ENCODE measurements at regions not wholly inside any gene's neighbourhood (a gene's known extent, or its start where the extent isn't known, plus 50 kb on each side); places are given as distances from the start of the nearest gene placed in this dataset.
A peak's percentile ranks its signal among the peaks of the same experiment; 100 is the strongest.

- intact Hi-C loops (cut with DNase I; ENCODE audit: low total_unique reads), result no loop called here
- TF ChIP-seq CTCF (IDR thresholded peaks at IDR 0.05) (no peak), POLR2A (IDR thresholded peaks at IDR 0.05) (no peak)
- H3K4me3 ChIP-seq (ENCODE audit: low read depth, poor library complexity, severe bottlenecking), result no peak overlapping the region
- WGBS, 2 donors, result 7% methylated on average over 13 of the region's 13 CpGs
- no peak for DNase-seq (ENCODE audit: low spot score in 2 of 2)
Observed at GRCh38 chr9:14433351-14434157, 119.6 kb upstream of the NFIB start.

- TF ChIP-seq POLR2A (IDR thresholded peaks at IDR 0.05), result no peak
- no peak for TF ChIP-seq CTCF (IDR thresholded peaks at IDR 0.05)
- 55 to 63% methylated on average over 1 of the region's 1 CpG for WGBS, 2 donors
- no peak overlapping the region for H3K4me3 ChIP-seq (ENCODE audit: low read depth, poor library complexity, severe bottlenecking)
- DNase-seq (ENCODE audit: low spot score in 2 of 2), result no peak
- intact Hi-C loops (cut with DNase I; ENCODE audit: low total_unique reads), result no loop called here
Observed at GRCh38 chr9:14432666-14433350, 118.9 kb upstream of the NFIB start.

- no peak overlapping the region for H3K4me3 ChIP-seq (ENCODE audit: low read depth, poor library complexity, severe bottlenecking)
- peak; percentile 51 to 95 for DNase-seq (ENCODE audit: low spot score in 2 of 2)
- 12 to 13% methylated on average over 11 of the region's 11 CpGs for WGBS, 2 donors
- no peak for TF ChIP-seq CTCF (IDR thresholded peaks at IDR 0.05)
- TF ChIP-seq POLR2A (IDR thresholded peaks at IDR 0.05), result no peak
- intact Hi-C loops (cut with DNase I; ENCODE audit: low total_unique reads), result no loop called here
Observed at GRCh38 chr9:14428781-14429230, 114.9 kb upstream of the NFIB start.

GRCh38 chr9:14427419-14427818 lies 113.5 kb upstream of the NFIB start:
- no peak overlapping the region for H3K4me3 ChIP-seq (ENCODE audit: low read depth, poor library complexity, severe bottlenecking)
- DNase-seq (ENCODE audit: low spot score in 2 of 2), result no peak
- intact Hi-C loops (cut with DNase I; ENCODE audit: low total_unique reads), result no loop called here
- 95 to 98% methylated on average over 2 of the region's 2 CpGs for WGBS, 2 donors
- no peak for TF ChIP-seq POLR2A (IDR thresholded peaks at IDR 0.05)
- no peak for TF ChIP-seq CTCF (IDR thresholded peaks at IDR 0.05)

GRCh38 chr9:14424983-14425382 lies 111.0 kb upstream of the NFIB start:
- no peak for DNase-seq (ENCODE audit: low spot score in 2 of 2)
- TF ChIP-seq CTCF (IDR thresholded peaks at IDR 0.05) (no peak), POLR2A (IDR thresholded peaks at IDR 0.05) (no peak)
- intact Hi-C loops (cut with DNase I; ENCODE audit: low total_unique reads), result no loop called here
- 79 to 80% methylated on average over 4 of the region's 4 CpGs for WGBS, 2 donors
- no peak overlapping the region for H3K4me3 ChIP-seq (ENCODE audit: low read depth, poor library complexity, severe bottlenecking)

All from lower leg skin (tissue), 4 donors.